ENCODE measurements at regions not wholly inside any gene's neighbourhood (a gene's known extent, or its start where the extent isn't known, plus 50 kb on each side); places are given as distances from the start of the nearest gene placed in this dataset.
"Not testable (repeated sequence)": the region's sequence is repeated elsewhere in the genome, so short reads cannot be mapped to it uniquely, and the experiment has no call there.

GRCh38 chr2:113551637-113552318 lies 53.3 kb downstream of the FOXD4L1 start:
- peak; percentile 19 for DNase-seq (ENCODE audit: low read depth)

DNA sequence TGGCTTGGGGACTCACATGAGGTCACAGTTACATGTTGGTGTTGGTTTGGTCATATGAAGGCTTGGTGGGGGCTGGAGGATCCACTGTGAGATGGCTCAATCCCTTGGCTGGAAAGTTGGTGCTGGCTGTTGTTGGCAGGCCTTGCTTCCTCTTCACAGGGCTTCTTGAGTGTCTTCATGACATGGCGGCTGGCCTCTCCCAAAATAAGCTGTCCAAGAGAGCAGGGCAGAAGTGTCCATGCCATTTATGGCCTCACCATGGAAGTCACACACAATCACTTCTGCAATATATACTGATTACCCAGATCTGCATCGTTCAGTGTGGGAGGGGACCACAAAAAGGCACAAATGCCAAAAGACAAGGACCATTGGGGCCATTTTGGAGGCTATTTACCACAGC lies 61.4 kb downstream of the FOXD4L1 start:
- not testable (repeated sequence) for DNase-seq (ENCODE audit: low read depth)

DNA sequence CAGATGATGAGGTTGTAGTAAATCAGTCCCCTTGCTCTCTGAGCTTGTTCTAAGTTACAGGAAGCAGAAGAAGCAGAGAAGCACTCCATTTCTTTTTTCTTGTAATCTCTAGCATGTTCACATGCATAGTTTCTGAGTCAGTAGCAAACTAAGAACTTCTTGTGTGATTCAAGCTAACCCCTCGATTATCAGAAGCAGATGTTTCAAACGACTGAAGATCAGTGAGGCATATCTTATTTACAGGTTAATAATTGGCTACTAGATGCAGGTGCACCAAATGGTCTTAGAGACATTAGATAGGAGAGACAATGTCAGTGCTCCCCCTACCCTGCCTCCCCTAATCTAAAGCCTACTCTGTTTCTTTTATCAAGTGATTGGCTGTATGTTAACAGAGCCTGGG lies 64.2 kb downstream of the FOXD4L1 start:
- DNase-seq (ENCODE audit: low read depth): not testable (repeated sequence)

DNA sequence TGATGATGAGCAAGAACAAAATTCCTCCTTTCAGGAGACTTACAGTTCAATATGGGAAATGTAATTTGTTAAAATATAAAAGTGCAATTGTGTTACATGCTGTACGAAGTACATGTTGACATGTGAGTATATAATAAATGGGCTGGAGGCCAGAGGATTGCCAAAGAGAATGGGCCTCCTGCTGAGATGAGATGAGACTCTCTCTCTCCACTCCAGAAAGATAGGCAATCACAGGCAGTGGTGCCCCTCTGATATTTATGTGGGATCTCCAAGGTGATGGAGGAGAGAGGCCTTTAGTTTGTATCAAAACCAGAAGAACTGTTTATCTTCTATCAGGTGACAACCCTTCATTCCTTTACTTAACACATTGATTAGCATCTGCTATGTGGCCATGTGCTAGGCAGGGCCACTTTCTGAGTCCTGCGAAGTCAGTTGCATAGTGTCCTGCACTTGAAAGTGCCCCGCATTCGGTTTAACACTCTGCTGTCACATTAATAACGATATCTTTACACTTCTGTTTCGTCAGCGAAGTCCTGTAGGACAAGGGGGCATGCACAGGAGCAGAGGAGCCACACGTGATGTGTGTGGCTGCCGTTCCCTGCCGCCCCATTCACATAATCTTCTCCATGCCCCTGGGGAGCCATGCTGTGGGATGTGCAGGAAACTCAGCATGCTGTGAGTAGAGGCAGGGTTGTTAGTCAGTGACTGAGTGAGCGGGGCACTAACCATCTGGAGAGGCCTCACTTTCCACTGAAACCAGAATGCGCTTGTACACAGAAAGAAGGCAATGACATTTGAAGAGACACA lies 60.2 kb upstream of the RABL2A start:
- DNase-seq (ENCODE audit: low read depth): not testable (repeated sequence)

GRCh38 chr2:113567481-113567849 lies 59.6 kb upstream of the RABL2A start:
- DNase-seq (ENCODE audit: low read depth): not testable (repeated sequence)

DNA sequence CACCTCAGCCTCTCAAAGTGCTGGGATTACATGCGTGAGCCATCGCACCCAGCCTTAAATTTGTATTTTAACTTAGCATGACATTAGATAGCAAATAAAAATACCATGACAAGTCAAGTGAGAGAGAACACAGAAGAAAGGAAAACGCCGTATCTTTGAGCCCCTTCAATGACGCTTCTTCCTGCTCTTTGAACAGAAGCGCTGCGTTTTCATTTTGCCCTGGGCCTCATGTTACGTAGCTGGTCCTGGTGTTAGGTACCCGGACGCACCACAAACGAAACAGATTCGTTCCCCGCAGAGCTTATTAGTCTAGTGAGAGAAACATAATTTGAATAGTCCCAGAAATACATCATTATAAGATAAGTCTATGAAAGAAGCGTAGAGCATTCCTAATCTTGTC lies 58.8 kb upstream of the RABL2A start:
- not testable (repeated sequence) for DNase-seq (ENCODE audit: low read depth)

- not testable (repeated sequence) for DNase-seq (ENCODE audit: low read depth)
Measured at GRCh38 chr2:113570082-113570481, 57.0 kb upstream of the RABL2A start.

- not testable (repeated sequence) for DNase-seq (ENCODE audit: low read depth)
Measured at GRCh38 chr2:113570509-113571009, 56.5 kb upstream of the RABL2A start.

DNA sequence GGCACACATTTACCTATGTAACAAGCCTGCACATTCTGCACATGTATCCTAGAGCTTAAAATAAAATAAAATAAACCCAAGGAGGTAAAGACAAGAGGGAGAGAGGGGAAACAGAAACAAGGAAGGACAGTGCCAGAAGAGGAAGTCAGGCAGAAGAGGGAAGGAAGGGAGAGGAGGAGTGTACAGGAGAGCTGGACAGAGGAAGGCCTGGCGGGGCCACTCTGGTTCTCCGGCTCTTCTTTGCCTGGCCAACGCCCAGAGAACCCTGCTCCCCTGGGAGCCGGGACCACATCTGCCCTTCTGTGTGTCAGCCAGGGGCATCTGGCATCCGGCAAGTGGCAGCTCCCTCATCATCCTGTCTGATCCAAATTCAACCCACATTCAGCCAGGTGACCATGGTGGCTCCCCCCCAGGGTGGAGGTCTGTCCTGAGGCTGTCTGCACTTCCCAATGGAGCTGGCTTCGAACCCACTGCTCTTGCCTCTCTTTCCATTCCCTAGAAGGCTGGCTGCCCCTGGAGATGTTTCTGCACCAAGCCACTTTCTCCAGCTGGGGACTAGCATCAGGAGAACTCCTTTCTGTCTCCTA lies 55.5 kb upstream of the RABL2A start:
- DNase-seq (ENCODE audit: low read depth): not testable (repeated sequence)

DNA sequence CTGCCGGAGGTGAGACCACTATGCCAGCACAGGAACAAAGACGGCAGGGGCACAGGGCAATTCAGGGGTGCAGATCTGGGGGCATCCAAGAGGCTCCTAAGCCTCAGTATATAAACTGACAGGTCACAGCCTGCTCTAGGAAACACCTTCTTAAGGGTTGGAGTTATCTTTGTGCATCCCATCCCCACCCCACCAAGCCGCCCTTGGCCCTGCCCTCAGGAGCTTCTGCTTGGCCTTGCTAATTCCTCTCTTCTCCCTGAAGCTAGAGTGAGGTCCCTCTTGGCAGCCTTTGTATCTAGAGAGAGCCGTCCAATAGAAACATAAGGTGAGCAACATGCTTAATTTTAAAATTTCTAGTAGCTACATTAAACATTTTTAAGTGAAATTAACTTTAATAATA lies 51.3 kb upstream of the RABL2A start:
- not testable (repeated sequence) for DNase-seq (ENCODE audit: low read depth)

- DNase-seq (ENCODE audit: low read depth): not testable (repeated sequence)
Measured at GRCh38 chr2:113576353-113576752, 50.7 kb upstream of the RABL2A start.

Data from stimulated activated CD8-positive, alpha-beta memory T cell treated with anti-CD3 and anti-CD28 coated beads, Interleukin-12 subunit alpha, Interleukin-12 subunit beta, amount 100 ng/mL, for 1 hour (primary cell).